A172 (cell line): ENCODE measurements at regions not wholly inside any gene's neighbourhood (a gene's known extent, or its start where the extent isn't known, plus 50 kb on each side); places are given as distances from the start of the nearest gene placed in this dataset.

Experiments
- DNase-seq: peaks from one replicate; pipeline ENCODE4 v3.0.0-alpha.2; 2015; ENCODE audit warnings: low spot score

DNA sequence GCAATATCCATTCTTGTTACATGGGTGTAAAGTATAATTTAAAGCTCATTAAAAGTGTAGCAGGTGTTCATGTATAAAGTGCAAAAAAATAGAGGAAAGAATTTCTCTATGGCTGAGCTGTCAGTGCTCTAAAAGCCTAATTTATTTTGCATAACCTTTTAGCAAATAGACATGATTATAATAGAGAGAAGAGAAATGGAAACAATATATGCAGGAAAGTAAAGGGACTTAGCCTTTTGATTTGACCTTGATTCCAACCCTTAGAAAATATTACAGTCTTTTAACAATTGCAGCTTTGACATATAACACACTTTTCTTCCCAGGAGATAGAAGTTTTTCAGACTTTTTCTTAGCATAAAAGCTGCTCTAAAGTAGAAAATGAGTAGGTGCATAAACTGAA is 978.3 kb downstream of the PCDH18 start:
- DNase-seq: no peak

DNA sequence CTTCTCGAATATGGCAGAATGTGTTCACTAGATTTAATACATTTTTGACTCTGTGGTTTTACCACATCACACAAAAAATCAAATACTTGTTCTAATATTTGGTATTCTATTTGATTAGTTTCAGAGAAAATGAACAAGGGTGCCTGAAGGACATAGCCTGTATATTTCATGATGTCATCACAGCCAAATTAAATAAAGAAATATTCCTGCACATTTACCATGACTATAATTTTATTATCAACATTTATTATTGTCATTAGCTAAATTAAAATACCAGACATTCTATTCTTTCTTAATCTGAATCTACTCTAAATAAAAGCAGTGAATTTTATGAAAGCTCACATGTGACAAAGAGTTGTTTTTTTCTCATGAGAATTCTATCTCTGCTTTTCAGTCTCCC is 980.5 kb downstream of the PCDH18 start:
- no peak for DNase-seq

DNA sequence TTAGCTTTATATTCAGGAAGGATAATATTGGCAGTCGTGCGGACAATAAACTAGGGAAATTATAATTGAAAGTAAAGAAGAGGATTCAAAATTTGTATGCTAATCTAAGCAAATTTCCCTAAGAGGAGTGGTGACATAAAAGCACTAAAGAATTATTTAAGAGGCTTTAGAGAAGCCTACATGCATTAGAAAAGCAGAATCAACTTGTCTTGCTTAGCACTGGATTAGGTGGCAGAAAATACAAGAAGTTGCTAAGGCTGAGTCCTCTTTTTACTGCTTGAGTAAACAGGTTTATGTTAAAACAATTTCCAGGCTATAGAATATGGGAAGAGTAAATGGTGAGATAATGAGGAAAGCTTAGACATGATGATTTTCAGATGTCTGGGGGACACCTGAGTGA is 991.5 kb downstream of the PCDH18 start:
- no peak for DNase-seq

DNA sequence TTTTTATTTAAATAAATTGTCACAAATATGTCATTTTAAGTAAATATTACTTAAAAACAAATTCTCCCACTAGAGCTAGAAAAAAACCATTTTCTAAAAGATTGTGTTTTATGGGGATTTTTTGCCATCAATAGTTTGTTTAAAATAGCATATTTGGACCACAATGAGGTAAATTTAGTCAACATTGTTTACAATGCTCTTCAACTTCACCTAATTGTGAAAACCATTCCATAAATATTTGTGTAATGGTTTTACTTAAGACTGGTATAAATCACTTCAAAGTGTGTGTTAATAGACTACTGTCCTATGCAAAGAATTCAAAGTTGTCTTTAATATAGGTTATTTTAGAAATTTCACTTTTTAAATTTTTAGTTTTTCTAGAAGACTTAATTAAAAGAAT is 1004.2 kb downstream of the PCDH18 start:
- DNase-seq: no peak

DNA sequence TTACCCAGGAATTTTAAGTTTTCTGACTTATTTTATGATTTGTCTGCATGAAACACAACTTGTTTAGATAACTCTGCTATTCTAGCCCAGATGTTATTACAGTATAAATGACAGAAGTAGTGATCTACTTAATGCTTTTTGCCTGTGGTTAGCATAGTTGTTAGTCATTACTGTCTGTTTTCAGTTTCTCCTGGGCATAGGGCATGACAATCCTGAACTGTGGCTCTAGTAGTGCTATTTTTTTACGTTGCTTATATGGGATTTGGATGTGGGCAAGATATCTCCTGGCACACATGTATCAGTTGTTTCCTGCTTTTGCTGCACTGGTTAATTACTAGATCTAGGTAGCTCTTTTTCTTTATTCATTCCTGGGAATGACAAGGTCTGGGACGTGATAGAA is 1005.8 kb downstream of the PCDH18 start:
- no peak for DNase-seq

DNA sequence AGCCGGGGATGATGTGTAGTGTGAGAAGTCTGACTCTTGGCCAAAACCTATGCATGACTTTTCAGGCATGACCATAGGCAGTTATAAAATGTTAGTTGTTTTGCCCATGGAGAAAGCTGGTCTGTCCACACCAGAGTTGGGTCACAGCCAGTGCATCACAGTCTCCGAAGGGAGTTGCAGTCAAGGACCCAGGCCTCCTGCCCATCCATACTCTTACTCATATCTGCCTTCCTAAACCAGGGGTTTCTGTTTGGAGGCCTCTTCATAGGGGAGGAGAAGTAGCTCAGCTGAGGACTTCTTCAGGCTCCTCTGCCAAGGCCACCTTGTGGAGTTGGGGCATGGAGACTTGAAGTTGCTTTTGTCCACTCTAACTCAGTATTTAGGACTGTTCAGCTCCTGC is 1008.3 kb downstream of the PCDH18 start:
- DNase-seq: no peak

DNA sequence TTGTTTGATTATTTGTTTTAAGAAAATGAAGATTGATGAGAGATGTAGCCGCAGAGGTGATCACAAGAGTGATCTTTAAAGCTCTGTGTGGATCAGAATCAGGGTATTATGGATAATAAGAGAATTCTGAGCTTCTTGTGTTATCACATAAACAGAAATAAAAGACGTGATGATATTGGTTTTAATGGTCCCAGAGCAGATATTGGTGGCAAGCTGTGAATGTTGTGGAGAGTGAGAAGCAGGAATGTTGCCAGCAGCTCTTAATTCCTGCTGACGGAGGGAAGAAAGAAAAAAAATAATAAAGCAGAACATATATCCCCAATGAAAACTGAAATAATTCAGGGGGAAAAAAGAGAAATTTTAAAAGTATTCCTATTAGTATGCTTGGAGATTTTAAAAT is 1015.9 kb downstream of the PCDH18 start:
- no peak for DNase-seq

DNA sequence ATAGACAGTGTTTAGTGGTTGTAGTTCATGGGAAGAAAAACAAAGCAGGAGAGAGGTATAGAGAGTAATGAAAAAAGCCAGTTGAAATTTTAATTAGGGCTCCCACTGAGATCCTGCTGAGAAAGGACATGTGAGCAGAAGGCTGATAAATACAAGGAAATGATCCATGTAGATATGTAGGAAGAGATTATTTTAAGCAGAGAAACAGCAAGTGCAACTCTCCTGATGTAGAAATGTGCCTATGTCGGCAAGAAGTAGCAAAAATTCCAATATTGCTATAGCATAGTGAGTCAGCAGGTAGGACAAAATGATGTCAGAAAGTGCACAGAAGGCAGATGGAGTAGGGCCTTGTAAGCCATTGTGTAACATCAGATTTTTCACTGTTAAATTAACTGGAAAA is 1027.3 kb downstream of the PCDH18 start:
- peak; percentile 4 for DNase-seq

DNA sequence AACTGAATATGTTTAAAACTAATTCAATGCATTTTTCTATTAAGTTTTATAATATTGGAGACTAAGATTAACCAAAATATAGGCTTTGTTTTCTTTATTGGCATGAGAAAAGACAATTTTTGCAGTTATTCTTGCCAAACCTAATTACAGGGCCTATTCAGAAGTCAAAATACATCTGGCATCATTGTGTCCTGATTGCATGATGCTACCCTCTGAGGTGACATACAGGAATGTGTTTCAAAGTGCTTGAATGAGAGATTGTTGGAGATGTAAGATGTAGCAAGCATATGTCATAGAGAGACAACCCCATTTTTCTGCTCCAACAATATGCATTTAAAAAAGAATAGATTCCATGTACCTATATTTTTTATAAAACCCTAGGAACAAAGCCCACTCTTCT is 1036.4 kb downstream of the PCDH18 start:
- no peak for DNase-seq

DNA sequence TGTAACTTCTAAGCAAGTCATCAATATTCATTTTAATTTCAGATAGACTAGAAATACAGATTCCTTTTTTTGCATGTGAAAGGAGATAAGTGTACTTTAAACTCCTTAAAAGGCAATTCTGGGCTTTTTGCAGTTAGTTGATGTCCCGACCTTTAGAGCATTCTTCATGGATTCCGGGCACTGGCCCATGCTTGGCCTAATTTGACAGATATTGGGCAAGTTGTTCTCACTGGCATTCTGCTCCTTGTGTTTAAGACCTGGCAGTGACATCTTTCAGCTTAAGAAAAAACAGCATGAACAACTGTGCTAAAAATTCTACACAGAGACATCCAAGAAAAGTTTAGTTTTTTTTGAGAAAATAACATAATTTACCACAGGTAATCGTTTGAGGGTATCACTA is 1037.2 kb downstream of the PCDH18 start:
- DNase-seq: no peak

DNA sequence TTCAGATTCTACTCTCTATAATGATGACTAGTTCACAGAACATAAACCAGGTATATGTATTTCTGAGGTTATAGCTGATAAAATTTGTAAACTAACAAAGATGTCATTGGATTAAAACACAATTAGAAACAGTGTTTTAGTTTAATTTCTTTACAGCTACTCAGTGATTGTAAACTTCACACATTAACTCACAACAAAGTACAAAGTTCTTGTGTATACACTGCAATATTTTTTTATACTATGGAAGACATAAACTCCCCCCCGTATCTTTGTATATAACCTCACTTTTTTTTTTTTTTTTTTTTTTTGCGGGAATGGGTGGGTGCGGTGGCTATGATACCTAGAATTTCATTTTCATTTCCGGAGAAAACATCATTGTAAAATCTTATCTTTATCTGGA is 1043.2 kb downstream of the PCDH18 start:
- DNase-seq: no peak

DNA sequence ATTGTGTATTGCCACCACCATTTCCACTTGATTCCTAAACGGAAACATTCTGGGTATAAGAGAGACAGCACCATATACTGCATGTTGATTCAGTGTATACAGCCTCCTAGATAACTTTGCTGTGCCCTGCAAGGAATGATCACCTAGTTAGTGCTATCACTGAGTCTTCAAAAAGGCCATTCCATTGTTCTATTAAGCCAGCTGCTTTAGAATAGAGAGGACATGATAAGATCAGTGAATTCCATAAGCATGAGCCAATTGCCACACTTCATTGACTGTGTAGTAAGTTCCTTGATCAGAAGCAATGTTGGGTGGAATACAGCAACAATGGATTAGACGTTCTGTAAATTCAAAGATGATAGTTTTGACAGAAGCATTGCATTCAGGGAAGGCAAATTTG is 1047.3 kb downstream of the PCDH18 start:
- DNase-seq: no peak

DNA sequence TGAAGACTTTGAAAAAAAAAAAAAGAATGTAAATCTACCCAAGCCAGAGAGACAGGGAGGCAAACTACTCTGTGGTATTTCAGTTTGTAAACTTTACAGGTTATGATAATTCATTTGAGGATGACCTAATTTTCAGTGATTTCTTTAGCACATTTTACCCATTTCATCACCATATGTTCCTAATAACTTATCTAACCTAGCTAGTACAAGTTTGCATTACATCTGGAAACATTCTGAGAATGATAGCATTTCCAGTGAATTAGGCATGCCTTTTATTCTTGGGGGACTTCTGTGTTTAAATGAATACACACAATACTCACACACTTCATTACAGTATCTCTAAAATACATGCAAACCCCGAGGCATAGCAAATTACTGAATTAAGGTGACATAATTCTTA is 1055.5 kb downstream of the PCDH18 start:
- DNase-seq: no peak

DNA sequence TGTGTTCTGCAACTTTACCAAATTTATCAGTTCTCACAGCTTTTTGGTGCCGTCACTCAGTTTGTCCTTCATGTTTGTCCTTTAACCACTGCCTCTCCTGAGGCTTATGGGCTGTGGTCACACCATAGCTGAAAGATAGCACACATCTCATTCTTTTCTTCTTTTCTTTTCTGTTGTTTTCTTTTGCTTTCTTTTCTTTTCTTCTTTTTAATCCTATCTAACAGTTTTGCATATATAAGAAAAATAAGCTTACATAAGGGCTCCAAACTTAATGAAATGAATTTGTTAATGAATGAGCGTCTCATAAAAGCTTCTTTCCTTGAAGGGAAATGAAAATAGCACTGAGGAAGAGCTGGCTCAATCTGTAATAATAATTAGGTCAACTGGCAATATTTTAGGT is 1061.2 kb downstream of the PCDH18 start:
- DNase-seq: no peak

DNA sequence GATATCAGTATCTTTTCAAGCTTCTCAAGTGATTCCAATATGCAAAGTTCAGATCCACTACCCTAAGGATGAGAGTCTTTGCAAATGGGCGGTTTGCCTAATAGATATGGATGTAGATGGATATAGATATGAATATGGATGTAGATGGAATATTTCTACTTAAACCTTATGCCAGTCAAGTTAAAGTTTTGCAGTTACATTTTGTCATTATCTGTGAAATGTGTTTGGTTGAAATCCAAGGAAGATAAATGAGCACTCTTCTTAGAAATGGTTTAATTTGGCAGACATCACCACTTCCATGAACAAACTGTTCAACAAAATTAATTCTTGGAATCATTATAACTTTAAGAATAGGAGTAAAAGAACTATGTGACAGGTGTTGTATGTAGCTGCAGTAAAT is 1066.6 kb downstream of the PCDH18 start:
- DNase-seq: no peak

DNA sequence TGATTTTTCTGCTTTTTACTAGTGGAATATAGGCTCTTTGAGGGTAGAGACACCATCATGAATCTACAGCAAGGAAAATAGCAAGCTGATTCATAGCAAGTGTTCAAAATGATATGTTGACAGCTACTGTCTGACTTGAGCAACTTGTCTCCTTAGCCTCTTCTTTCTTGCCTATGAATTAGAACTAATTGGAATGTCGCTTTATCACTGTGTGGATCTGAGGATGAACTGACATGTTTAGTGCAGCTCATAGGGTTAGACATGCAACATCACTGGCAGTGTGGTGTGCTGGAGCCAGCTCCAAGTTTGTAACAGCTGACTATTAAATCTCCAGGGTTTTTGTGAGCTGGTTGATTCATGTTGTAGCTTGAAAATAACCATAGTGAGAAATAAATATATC is 1068.4 kb downstream of the PCDH18 start:
- no peak for DNase-seq

DNA sequence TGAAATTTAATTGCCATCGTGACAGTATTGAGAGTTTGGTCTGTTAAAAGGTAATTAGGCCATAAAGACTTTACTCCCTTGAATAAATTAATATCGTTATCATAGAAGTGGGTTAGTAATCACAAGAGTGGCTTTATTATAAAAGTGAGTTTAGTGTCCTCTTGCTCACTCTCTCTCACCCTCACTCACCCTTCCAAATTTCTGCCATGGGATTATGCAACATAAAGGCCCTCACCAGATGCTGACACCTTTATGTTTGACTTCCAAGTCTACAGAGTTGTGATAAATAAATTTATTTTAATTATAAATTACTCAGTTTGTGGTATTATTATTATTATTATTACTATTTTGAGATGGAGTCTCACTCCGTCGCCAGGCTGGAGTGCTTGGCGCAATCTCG is 1070.8 kb downstream of the PCDH18 start:
- DNase-seq: no peak

DNA sequence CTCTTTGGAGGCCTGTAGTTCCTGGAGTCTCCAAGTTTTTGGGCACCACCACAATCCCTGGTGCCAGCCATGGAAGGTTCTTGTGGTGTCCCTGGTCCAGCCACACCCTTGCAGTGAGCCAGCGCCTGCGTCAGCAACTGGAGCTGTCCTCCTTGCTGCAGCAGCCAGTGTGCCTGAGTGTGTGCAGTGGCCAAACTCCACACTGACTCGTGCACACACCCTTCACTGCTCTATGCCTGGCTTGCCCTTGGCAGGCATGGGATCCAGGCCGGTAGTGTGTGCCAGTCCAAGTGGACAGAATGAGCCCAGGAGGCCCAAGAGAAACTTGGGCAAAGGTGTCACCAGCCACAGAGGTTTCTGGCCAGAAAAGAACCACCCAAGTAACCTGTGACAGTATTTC is 1074.0 kb downstream of the PCDH18 start:
- DNase-seq: no peak

DNA sequence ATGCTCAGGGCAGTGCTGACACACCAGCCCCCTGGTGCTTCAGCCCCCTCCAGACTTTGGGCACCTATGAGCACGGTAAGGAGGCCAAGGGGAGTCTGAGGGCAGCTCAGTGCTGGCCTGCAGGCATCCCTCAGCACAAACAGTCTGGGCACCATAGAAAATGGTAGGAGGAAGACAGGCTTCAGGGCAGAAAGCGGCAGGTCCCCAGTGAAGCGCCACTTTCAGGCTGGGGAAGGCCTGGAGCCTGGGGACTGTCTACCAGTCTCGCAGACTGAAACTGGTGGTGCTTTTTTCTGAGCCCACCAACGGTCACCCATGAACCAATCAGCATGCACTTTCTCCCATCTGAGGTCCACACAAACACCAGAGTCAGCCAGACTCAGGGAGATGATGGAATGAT is 1074.7 kb downstream of the PCDH18 start:
- DNase-seq: no peak

DNA sequence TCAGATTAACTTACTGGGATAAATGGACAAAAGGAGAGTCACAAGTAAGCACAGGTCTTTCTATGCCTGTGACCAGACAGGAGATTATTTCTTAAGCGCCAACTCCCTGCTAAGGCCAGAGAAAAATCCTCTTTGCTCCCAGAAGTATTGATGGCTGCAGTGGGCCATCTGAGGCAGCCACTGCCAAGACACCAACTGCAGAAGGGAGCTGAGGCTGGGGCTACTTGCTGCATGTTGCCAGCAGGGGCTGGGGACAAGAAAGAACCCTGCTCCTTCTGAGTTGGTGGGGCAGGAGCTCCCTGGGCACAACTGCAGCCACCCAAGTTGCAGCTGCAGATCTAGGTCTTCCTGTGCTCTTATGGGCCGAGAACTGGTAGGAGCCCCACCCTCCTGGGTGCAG is 1075.3 kb downstream of the PCDH18 start:
- DNase-seq: no peak

DNA sequence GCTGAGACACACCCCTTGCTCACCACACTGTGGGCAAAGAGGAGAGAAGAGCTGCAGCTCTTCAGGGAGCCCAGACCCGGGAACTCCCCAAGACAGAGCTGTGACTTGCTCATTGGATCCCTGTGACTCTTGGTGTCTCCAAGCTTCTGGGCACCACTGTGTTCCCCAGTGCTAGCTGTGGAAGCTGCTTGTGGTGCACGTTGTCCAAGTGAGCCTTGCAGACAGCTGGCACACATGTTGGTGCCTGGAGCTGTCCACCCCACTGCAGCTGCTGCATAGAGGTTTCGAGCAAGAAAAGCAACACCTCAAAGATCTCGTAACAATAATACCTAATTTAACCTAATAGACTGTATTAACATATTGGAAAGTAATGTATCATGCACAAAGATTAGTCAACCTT is 1089.3 kb downstream of the PCDH18 start:
- no peak for DNase-seq

DNA sequence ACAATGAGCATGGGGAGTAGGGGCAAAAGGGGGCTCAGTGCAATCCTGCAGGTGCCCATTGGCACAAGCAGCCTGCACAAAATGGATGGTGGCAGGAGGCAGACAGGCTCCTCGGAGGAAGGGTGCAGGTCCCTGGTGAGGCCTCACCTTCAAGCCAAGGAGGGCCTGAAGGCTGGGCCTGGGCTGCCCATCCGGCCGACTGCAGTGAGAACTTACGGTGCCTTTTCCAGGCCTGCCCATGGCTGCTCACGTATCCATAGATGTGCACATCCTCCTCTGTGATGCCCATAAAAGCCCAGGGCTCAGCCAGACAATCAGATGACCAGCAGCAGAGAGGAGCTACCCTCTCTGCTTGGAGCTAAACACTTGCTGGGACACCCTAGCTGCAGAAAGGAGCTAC is 1089.8 kb downstream of the PCDH18 start:
- DNase-seq: no peak

DNA sequence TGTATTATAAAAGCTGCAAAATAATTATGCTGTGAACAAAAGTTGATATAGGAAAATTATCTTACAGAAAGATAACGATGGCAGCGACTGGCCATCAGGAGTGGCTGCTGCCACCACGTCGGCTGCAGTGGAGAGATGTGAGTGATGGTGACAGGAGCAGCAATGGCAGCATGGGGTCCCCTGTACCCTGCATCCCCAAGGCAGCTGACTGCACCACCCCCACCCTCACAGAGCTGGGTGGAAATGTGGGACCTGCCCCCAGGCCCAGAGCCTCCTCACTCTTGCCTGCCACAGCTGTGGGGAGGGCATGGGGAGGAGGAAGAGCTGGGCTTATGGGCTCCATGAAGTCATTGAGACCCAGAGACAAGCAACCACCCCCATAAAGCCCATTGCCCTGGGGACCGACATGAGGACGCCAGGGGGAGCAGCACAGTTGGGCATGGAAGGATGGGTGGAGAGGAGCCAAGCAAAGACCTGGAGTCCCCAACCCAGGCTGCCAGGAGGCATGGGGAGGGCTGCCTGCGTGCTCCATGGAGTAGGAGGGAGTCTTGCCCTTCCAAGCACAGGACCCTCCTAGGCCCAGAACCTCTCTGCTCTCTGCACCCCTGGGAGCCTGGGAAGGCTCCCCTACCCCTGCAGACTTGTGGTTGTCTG is 1090.5 kb downstream of the PCDH18 start:
- no peak for DNase-seq

DNA sequence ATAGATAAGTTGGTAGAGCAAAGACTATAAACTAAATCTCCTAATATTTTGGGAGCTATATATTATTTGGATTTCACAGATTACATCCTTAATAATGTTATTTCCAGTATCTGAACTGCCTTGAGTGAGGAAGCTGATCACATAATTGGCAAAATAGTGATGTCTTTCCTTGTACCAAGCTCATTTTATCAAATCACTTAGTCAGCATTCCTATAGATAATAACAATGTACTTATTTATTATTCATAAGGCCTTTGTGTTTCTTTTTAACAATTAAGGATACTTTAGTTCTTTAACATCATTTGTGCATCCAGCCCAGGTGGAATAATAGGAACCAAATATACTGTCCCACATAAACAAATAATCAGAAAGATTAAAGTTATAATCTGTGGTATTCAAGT is 1093.6 kb downstream of the PCDH18 start:
- DNase-seq: no peak

DNA sequence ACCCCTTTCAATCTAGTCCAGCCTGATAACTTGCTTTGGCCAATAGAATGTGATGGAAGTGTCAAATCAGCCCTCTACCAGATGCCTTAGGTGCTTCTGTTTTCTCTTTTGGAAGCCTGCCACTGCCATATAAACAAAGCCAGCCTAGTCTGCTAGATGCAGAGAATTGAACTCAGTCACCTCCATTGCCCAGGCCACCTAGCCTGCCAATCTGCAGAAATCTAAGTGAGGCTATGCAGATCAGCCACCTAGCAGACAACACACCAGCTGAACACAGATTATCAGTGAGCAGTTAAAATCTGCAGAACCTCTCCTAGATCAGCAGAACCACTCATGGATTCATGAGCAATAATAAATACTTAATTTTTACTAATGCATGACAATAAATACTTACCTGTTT is 1108.2 kb downstream of the PCDH18 start:
- no peak for DNase-seq
